Superior temporal gyrus (tissue), 1 donor: ENCODE measurements at regions not wholly inside any gene's neighbourhood (a gene's known extent, or its start where the extent isn't known, plus 50 kb on each side); places are given as distances from the start of the nearest gene placed in this dataset.
A peak's percentile ranks its signal among the peaks of the same experiment; 100 is the strongest.
"Not testable (repeated sequence)": the region's sequence is repeated elsewhere in the genome, so short reads cannot be mapped to it uniquely, and the experiment has no call there.

ENCODE experiments used
- DNase-seq: peaks from one replicate; pipeline ENCODE4 v3.0.0-alpha.2; 2016; ENCODE audit errors: extremely low spot score

- not testable (repeated sequence) for DNase-seq
Measured at GRCh38 chr3:110001905-110002304, 664.6 kb upstream of the DPPA4 start.

GRCh38 chr3:110006913-110007312 is 669.6 kb upstream of the DPPA4 start:
- DNase-seq = peak; percentile 4

GRCh38 chr3:110015231-110015963 is 678.1 kb upstream of the DPPA4 start:
- peak; percentile 3 for DNase-seq

GRCh38 chr3:110016235-110016815 is 679.0 kb upstream of the DPPA4 start:
- peak; percentile 3 for DNase-seq

- peak; percentile 3 for DNase-seq
Measured at GRCh38 chr3:110017304-110017703, 680.0 kb upstream of the DPPA4 start.

- no peak for DNase-seq
Measured at GRCh38 chr3:110021659-110022058, 684.3 kb upstream of the DPPA4 start.

- DNase-seq = not testable (repeated sequence)
Measured at GRCh38 chr3:110023022-110023421, 685.7 kb upstream of the DPPA4 start.

- DNase-seq = no peak
Measured at GRCh38 chr3:110026421-110026820, 689.1 kb upstream of the DPPA4 start.

- DNase-seq = peak; percentile 47
Measured at GRCh38 chr3:110027446-110028080, 690.2 kb upstream of the DPPA4 start.

- no peak for DNase-seq
Measured at GRCh38 chr3:110031975-110032374, 694.6 kb upstream of the DPPA4 start.

GRCh38 chr3:110059431-110059830 is 722.1 kb upstream of the DPPA4 start:
- DNase-seq = no peak

- no peak for DNase-seq
Measured at GRCh38 chr3:110062716-110063115, 725.4 kb upstream of the DPPA4 start.

GRCh38 chr3:110063178-110063577 is 725.8 kb upstream of the DPPA4 start:
- no peak for DNase-seq

- DNase-seq = no peak
Measured at GRCh38 chr3:110066206-110066605, 728.9 kb upstream of the DPPA4 start.

GRCh38 chr3:110067527-110067926 is 730.2 kb upstream of the DPPA4 start:
- no peak for DNase-seq

- no peak for DNase-seq
Measured at GRCh38 chr3:110069761-110070160, 732.4 kb upstream of the DPPA4 start.

- DNase-seq = no peak
Measured at GRCh38 chr3:110070161-110070916, 733.0 kb upstream of the DPPA4 start.

GRCh38 chr3:110074095-110074494 is 736.7 kb upstream of the DPPA4 start:
- no peak for DNase-seq

GRCh38 chr3:110077093-110077492 is 739.7 kb upstream of the DPPA4 start:
- no peak for DNase-seq

GRCh38 chr3:110093411-110093810 is 756.1 kb upstream of the DPPA4 start:
- DNase-seq = no peak

- no peak for DNase-seq
Measured at GRCh38 chr3:110093812-110094401, 756.6 kb upstream of the DPPA4 start.

GRCh38 chr3:110099711-110100110 is 762.4 kb upstream of the DPPA4 start:
- no peak for DNase-seq
